ENCODE measurements at regions not wholly inside any gene's neighbourhood (a gene's known extent, or its start where the extent isn't known, plus 50 kb on each side); places are given as distances from the start of the nearest gene placed in this dataset.

DNA sequence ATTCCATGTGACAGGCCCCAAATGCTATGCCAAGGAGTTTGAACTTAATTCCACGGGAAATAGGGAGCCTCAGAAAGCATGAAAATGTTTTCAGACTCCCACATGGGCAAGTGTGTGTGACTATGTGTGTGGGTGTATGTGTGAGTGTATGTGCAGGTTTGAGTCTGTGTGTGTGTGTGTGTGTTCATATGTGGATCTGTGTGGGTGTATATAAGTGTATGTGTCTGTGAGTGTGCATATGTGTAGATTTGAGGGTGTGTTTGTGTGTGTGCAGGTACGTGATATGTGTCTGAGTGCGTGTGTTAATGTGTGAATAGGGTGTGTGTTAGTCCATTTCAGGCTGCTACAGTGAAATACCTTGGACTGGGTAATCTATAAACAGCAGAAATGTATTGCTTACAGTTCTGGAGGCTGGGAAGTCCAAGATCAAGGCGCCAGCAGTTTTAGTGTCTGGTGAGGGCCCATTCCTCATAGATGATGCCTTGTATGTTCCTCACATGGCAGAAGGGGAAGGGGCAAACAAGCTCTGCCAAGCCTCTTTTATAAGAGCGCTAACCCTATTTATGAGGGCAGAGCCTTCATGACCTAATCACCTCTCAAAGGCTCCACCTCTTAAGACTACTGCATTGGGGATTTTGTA, 181.1 kb upstream of the TAB2 start:
- TF ChIP-seq POLR2A (IDR thresholded peaks at IDR 0.05), result no peak
- TF ChIP-seq, protein P1, sequence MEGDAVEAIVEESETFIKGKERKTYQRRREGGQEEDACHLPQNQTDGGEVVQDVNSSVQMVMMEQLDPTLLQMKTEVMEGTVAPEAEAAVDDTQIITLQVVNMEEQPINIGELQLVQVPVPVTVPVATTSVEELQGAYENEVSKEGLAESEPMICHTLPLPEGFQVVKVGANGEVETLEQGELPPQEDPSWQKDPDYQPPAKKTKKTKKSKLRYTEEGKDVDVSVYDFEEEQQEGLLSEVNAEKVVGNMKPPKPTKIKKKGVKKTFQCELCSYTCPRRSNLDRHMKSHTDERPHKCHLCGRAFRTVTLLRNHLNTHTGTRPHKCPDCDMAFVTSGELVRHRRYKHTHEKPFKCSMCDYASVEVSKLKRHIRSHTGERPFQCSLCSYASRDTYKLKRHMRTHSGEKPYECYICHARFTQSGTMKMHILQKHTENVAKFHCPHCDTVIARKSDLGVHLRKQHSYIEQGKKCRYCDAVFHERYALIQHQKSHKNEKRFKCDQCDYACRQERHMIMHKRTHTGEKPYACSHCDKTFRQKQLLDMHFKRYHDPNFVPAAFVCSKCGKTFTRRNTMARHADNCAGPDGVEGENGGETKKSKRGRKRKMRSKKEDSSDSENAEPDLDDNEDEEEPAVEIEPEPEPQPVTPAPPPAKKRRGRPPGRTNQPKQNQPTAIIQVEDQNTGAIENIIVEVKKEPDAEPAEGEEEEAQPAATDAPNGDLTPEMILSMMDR (IDR thresholded peaks at IDR 0.05), result no peak
